SJCRH30 (cell line): ENCODE measurements at regions not wholly inside any gene's neighbourhood (a gene's known extent, or its start where the extent isn't known, plus 50 kb on each side); places are given as distances from the start of the nearest gene placed in this dataset.

Source experiments
- DNase-seq, 2 experiments: peaks; one replicate each; pipeline ENCODE4 v3.0.0-alpha.2; 2015 to 2020
- H3K27ac ChIP-seq: fragments of 250-450 bp; sonication (Bioruptor Pico); 2 replicates; pipeline ENCODE4 v1.5.1; 2020; ENCODE audit warnings: mild to moderate bottlenecking, moderate library complexity
- H3K27me3 ChIP-seq: fragments of 250-450 bp; sonication (Bioruptor Pico); 2 replicates; pipeline ENCODE4 v1.5.1; 2020; ENCODE audit warnings: mild to moderate bottlenecking, moderate library complexity
- H3K36me3 ChIP-seq: fragments of 250-450 bp; sonication (Bioruptor Pico); 2 replicates; pipeline ENCODE4 v1.5.1; 2020; ENCODE audit warnings: mild to moderate bottlenecking, moderate library complexity
- H3K4me1 ChIP-seq: fragments of 250-450 bp; sonication (Bioruptor Pico); 2 replicates; pipeline ENCODE4 v1.5.1; 2020; ENCODE audit warnings: mild to moderate bottlenecking, moderate library complexity
- H3K4me3 ChIP-seq: fragments of 250-450 bp; sonication (Bioruptor Pico); 2 replicates; pipeline ENCODE4 v1.5.1; 2020; ENCODE audit warnings: mild to moderate bottlenecking, moderate library complexity
- H3K9me3 ChIP-seq: fragments of 250-450 bp; sonication (Bioruptor Pico); replicated peaks from 2 replicates; pipeline ENCODE4 v1.5.1; 2020; ENCODE audit warnings: mild to moderate bottlenecking, moderate library complexity

- no peaks in the 10 kb centered on the region for H3K36me3 ChIP-seq
- no peaks in the 10 kb centered on the region for H3K9me3 ChIP-seq
- H3K27ac ChIP-seq, result no peak overlapping the region
- H3K4me3 ChIP-seq, result no peak overlapping the region
- H3K4me1 ChIP-seq, result no peaks in the 10 kb centered on the region; the same call in 1 of the 2 replicates
- no peaks in the 10 kb centered on the region for H3K27me3 ChIP-seq
- DNase-seq, result peak in 1 of 2 experiments; percentile 51
These were observed 52.1 kb downstream of the MPP7 start for GRCh38 chr10:28250782-28251181.

GRCh38 chr10:28250358-28250757, 52.5 kb downstream of the MPP7 start:
- Histone ChIP-seq H3K4me1 (no peaks in the 10 kb centered on the region; the same call in 1 of the 2 replicates), H3K27ac (no peak overlapping the region), H3K36me3 (no peaks in the 10 kb centered on the region), H3K27me3 (no peaks in the 10 kb centered on the region), H3K9me3 (no peaks in the 10 kb centered on the region), H3K4me3 (no peak overlapping the region)
- DNase-seq, result no peak

- Histone ChIP-seq H3K36me3 (no peaks in the 10 kb centered on the region), H3K4me1 (no peaks in the 10 kb centered on the region; the same call in 1 of the 2 replicates), H3K4me3 (no peak overlapping the region), H3K9me3 (no peaks in the 10 kb centered on the region), H3K27ac (no peak overlapping the region), H3K27me3 (no peaks in the 10 kb centered on the region)
- no peak for DNase-seq
These were observed 53.4 kb downstream of the MPP7 start for GRCh38 chr10:28249512-28249911.

GRCh38 chr10:28248092-28248491, 54.8 kb downstream of the MPP7 start:
- Histone ChIP-seq H3K4me1 (no peaks in the 10 kb centered on the region; the same call in 1 of the 2 replicates), H3K27me3 (no peaks in the 10 kb centered on the region), H3K9me3 (no peaks in the 10 kb centered on the region), H3K27ac (no peak overlapping the region), H3K36me3 (no peaks in the 10 kb centered on the region), H3K4me3 (no peak overlapping the region)
- DNase-seq, result peak; percentile 31 to 63

GRCh38 chr10:28246023-28246422, 56.8 kb downstream of the MPP7 start:
- Histone ChIP-seq H3K27ac (no peak overlapping the region), H3K4me3 (no peak overlapping the region), H3K36me3 (no peaks in the 10 kb centered on the region), H3K9me3 (no peaks in the 10 kb centered on the region), H3K27me3 (no peaks in the 10 kb centered on the region), H3K4me1 (no peaks in the 10 kb centered on the region; the same call in 1 of the 2 replicates)
- DNase-seq, result no peak

GRCh38 chr10:28243923-28244322, 58.9 kb downstream of the MPP7 start:
- H3K4me1 ChIP-seq, result no peaks in the 10 kb centered on the region; the same call in 1 of the 2 replicates
- no peak overlapping the region for H3K27ac ChIP-seq
- H3K9me3 ChIP-seq, result no peaks in the 10 kb centered on the region
- H3K4me3 ChIP-seq, result no peak overlapping the region
- DNase-seq, result no peak
- H3K27me3 ChIP-seq, result no peaks in the 10 kb centered on the region
- no peaks in the 10 kb centered on the region for H3K36me3 ChIP-seq

GRCh38 chr10:28242555-28243204, 60.2 kb downstream of the MPP7 start:
- H3K36me3 ChIP-seq, result no peaks in the 10 kb centered on the region
- H3K4me3 ChIP-seq, result no peak overlapping the region
- H3K4me1 ChIP-seq, result no peaks in the 10 kb centered on the region; the same call in 1 of the 2 replicates
- DNase-seq, result no peak
- H3K27ac ChIP-seq, result no peak overlapping the region
- H3K9me3 ChIP-seq, result no peaks in the 10 kb centered on the region
- no peaks in the 10 kb centered on the region for H3K27me3 ChIP-seq

- DNase-seq, result peak; percentile 47 to 83
- H3K4me3 ChIP-seq, result no peak overlapping the region
- H3K9me3 ChIP-seq, result no peaks in the 10 kb centered on the region
- H3K27ac ChIP-seq, result no peak overlapping the region
- H3K36me3 ChIP-seq, result no peaks in the 10 kb centered on the region
- no peaks in the 10 kb centered on the region for H3K4me1 ChIP-seq
- H3K27me3 ChIP-seq, result no peaks in the 10 kb centered on the region
These were observed 61.0 kb downstream of the MPP7 start for GRCh38 chr10:28241741-28242399.

- H3K36me3 ChIP-seq, result no peaks in the 10 kb centered on the region
- H3K4me3 ChIP-seq, result no peak overlapping the region
- no peaks in the 10 kb centered on the region for H3K27me3 ChIP-seq
These were observed 62.5 kb downstream of the MPP7 start for GRCh38 chr10:28240400-28240799.

GRCh38 chr10:28236591-28236990, 66.3 kb downstream of the MPP7 start:
- Histone ChIP-seq H3K4me1 (no peaks in the 10 kb centered on the region), H3K27ac (no peak overlapping the region), H3K36me3 (no peaks in the 10 kb centered on the region), H3K9me3 (0 out of 2 replicates have a peak, but pooled peaks cover 2% of the 10 kb centered on the region), H3K4me3 (no peak overlapping the region), H3K27me3 (no peaks in the 10 kb centered on the region)
- DNase-seq, result no peak

More at GRCh38 chr10:28240400-28240799, 62.5 kb downstream of the MPP7 start:
- no peak for DNase-seq
- Histone ChIP-seq H3K4me1 (no peaks in the 10 kb centered on the region), H3K27ac (no peak overlapping the region), H3K9me3 (0 out of 2 replicates have a peak, but pooled peaks cover 2% of the 10 kb centered on the region)

GRCh38 chr10:28220811-28221210, 82.1 kb downstream of the MPP7 start:
- H3K9me3 ChIP-seq, result no peaks in the 10 kb centered on the region
- no peak for DNase-seq
- H3K4me1 ChIP-seq, result peaks cover 24% of the 10 kb centered on the region
- H3K36me3 ChIP-seq, result no peaks in the 10 kb centered on the region
- no peak overlapping the region for H3K4me3 ChIP-seq
- no peak overlapping the region for H3K27ac ChIP-seq
- no peaks in the 10 kb centered on the region for H3K27me3 ChIP-seq

GRCh38 chr10:28219251-28219650, 83.6 kb downstream of the MPP7 start:
- Histone ChIP-seq H3K4me1 (peaks cover 24% of the 10 kb centered on the region), H3K27ac (peak overlapping the region; percentile 20), H3K4me3 (no peak overlapping the region), H3K9me3 (no peaks in the 10 kb centered on the region), H3K27me3 (no peaks in the 10 kb centered on the region), H3K36me3 (no peaks in the 10 kb centered on the region)
- peak in 1 of 2 experiments; percentile 19 for DNase-seq

GRCh38 chr10:28217848-28218247, 85.0 kb downstream of the MPP7 start:
- no peak overlapping the region for H3K4me3 ChIP-seq
- peaks cover 24% of the 10 kb centered on the region for H3K4me1 ChIP-seq
- peak in 1 of 2 experiments; percentile 32 for DNase-seq
- H3K36me3 ChIP-seq, result no peaks in the 10 kb centered on the region
- peak overlapping the region; percentile 27 for H3K27ac ChIP-seq
- H3K9me3 ChIP-seq, result no peaks in the 10 kb centered on the region
- H3K27me3 ChIP-seq, result no peaks in the 10 kb centered on the region

GRCh38 chr10:28215930-28216329, 86.9 kb downstream of the MPP7 start:
- Histone ChIP-seq H3K27me3 (no peaks in the 10 kb centered on the region), H3K36me3 (no peaks in the 10 kb centered on the region), H3K9me3 (no peaks in the 10 kb centered on the region), H3K4me3 (no peak overlapping the region), H3K4me1 (peaks cover 24% of the 10 kb centered on the region), H3K27ac (no peak overlapping the region)
- no peak for DNase-seq

- no peak for DNase-seq
- Histone ChIP-seq H3K9me3 (no peaks in the 10 kb centered on the region), H3K27me3 (no peaks in the 10 kb centered on the region), H3K4me3 (no peak overlapping the region), H3K27ac (no peak overlapping the region), H3K4me1 (peaks cover 17% of the 10 kb centered on the region), H3K36me3 (no peaks in the 10 kb centered on the region)
These were observed 88.6 kb downstream of the MPP7 start for GRCh38 chr10:28214219-28214618.
